Left colon (tissue), 2 donors: ENCODE measurements at regions not wholly inside any gene's neighbourhood (a gene's known extent, or its start where the extent isn't known, plus 50 kb on each side); places are given as distances from the start of the nearest gene placed in this dataset.
A peak's percentile ranks its signal among the peaks of the same experiment; 100 is the strongest.
"Not testable (repeated sequence)": the region's sequence is repeated elsewhere in the genome, so short reads cannot be mapped to it uniquely, and the experiment has no call there.

Experiments
- ATAC-seq: fragments of 200-7000 bp; cut with Tn5 transposase; one replicate; pipeline ENCODE4 v1.9.1; 2020; ENCODE audit warnings: mild to moderate bottlenecking, moderate library complexity
- DNase-seq, 2 donors: peaks; one replicate each; pipeline ENCODE4 v3.0.0-alpha.2; 2020
- intact Hi-C, 2 donors: fragments of 100-400 bp; cut with DNase I in 1 of 2; cut with micrococcal nuclease in 1 of 2; formaldehyde crosslinking; loops; one replicate each; pipeline versions ENCODE4 v1.11.2 to v1.14.0; 2022; cut with DNase I, micrococcal nuclease
- donor health status: DM: no; HTN: no; CAD: no.
- donor health status: DM: yes; HTN: yes; CAD: no.

DNA sequence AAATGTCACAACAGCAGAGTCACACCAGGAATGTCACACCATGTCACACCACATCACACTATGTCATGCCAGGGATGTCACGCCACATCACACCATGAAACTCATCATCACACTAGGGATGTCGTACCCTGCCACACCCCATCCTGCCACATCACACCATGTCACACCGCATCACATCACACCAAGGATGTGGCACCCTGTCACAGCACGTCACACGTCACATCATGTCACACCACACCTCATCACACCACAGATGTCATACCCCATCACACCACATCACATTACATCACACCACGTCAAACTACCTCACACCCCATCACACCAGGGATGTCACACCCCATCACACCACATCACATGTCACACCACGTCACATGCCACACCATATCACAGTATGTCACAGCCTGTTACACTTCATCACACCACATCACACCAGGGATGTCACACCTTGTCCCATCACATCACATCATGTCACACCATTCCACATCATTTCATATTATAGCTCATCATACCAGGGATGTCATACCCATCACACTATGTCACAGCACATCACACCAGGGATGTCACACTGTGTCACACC is 90.9 kb downstream of the TMEM121 start:
- intact Hi-C loops: no loop called here
- ATAC-seq (no peak), DNase-seq (no peak)

DNA sequence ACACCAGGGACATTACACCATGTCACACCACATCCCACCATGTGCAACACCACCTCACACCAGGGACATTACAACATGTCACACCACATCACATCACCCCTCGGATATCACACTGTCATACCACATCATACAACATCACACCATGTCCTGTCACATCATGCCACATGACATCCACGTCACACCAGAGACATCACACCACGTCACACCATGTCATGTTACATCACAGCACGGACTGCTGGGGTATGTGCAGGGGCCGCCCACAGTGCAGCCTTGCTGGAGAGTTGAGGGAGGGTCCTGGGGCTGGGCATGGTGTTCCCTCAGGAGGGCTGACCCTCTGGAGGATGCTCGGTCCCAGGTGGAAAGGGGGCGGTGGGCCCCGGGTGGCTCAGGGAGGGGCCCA is 91.4 kb downstream of the TMEM121 start:
- intact Hi-C loops, ATAC-seq, DNase-seq: not testable (repeated sequence)

DNA sequence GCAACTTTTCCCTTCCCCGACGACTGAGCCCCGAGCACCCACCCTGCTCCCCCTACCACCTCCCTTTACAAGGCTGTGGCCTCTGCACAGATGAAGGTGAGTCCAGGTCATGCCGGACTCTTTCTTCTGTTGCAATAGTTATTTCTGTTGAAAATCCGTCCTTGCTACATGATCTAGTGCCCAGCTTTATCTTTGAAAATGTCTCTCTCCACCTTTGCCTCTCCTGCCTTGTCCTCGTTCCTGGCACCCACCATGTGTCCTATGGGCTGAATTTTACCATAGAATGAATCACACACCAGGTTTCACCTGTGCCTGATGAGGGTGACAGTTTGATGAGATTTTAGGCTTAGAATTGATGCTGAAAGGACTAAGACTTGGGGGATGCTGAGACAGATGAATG is 92.9 kb downstream of the TMEM121 start:
- ATAC-seq, DNase-seq, intact Hi-C loops: not testable (repeated sequence)

- intact Hi-C loops, ATAC-seq, DNase-seq: not testable (repeated sequence)
Measured at GRCh38 chr14:105620178-105620864, 93.9 kb downstream of the TMEM121 start.

DNA sequence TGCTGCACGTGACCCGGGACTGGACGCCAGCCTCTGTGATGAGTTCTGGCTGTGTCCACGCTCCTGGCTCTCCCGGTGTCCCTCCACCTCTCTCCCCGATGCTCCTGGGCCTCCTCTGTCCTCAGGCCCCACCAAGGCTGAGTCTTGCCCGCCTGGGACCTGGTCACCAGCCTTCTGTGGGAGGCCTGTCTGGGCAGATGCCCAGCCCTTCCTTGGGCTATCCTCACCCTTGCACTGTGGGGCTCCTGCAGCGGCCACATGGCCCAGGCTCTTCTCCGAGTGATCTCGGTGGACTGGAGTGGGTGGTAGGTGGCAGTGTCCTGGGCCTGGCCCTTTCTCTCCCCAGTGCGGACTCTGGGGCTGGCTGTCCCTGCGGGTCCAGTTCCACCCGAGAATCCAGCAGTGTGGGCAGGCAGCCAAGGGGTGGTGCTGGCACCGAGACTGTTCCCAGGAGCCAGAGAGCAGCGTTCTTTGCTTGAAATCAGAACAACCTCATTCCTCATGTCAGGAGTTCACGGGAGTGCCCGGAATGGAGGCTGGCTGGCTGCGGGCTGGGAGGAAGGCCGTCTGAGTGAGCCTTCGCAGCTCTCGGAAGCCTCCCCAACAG is 94.6 kb downstream of the TMEM121 start:
- DNase-seq: peak in 1 of 2 donors; percentile 3
- ATAC-seq: not testable (repeated sequence)

DNA sequence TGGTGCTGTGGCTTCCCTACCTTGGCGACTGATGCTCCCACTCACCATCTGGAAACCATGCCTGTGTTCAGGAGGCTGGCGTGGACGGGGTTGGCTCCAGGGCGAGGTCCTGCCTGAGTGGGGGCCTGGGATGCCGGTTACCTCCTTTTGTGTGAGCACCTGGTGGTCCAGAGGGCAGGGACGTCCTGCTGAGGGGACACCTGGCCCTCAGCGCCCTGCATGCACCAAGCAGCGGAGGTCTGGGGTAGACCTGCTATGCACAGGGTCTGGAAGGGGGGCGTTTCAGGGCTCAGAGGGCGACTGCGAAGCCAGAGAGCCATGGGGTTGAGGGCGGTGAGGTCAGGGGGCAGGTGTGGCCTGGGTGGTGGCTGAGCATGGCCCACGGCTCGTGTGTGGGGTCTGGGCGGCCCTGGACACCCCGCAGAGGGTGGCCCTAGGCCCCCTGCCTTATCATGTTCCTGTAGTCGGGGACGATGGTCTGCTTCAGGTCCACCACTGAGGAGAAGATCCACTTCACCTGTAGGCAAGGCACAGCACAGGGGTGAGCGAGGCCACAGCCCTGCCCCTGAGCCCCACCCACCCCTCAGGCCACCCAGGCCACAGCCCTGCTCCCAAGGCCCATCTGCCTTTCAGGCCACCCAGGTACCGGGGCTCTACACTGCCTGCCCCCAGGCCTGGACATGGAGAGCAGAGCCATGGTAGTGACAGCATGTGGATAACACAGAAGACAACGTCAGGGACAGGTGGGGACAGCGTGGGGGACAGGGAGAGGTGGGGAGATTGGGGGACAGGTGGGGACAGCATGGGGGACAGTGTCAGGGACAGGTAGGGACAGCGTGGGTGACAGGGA is 95.3 kb downstream of the TMEM121 start:
- DNase-seq: peak in 1 of 2 donors; percentile 1
- intact Hi-C loops, ATAC-seq: not testable (repeated sequence)

More for the DNA sequence above, 94.6 kb downstream of the TMEM121 start:
- intact Hi-C loops: not testable (repeated sequence)

DNA sequence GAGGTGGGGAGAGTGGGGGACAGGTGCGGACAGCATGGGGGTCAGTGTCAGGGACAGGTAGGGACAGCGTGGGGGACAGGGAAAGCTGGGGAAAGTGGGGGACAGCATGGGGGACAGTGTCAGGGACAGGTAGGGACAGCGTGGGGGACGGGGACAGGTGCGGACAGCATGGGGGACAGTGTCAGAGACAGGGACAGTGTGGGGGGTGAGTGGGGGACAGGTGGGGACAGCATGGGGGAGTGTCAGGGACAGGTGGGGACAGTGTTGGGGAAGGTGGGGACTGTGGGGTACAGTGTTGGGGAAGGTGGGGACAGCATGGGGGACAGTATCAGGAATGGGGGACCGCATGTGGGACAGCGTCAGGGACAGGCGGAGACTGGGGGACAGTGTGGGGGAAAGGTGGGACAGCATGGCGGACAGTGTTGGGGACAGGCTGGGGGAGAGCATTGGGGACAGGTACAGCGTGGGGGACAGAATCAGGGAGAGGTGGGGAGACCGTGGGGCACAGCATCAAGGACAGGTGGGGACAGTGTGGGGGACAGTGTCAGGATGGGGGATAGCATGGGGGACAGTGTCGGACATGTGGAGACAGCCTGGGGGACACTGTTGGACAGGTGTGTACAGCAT is 96.1 kb downstream of the TMEM121 start:
- DNase-seq (peak in 1 of 2 donors; percentile 0), ATAC-seq (no peak)
- intact Hi-C loops: no loop called here

DNA sequence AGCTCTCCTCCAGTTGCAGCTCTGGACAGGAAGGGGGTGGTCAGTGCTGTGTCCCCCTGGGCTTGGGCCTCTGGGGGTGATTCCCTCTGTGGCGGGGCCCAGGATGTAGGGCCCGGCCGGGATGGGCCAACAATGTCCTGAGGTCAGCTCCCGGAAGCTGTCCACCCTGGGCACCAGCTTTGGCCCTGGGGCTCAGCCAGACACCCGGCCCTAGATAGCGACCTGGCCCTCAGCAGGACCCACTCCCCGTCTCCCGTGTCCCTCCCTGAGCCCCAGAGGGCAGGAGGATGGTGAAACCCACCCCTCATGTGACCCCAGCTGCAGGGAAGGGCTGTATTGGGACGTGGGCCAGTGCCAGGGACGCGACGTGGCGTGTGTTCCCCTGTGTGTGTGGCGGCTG is 96.8 kb downstream of the TMEM121 start:
- intact Hi-C loops, ATAC-seq: not testable (repeated sequence)
- DNase-seq: peak in 1 of 2 donors; percentile 0

DNA sequence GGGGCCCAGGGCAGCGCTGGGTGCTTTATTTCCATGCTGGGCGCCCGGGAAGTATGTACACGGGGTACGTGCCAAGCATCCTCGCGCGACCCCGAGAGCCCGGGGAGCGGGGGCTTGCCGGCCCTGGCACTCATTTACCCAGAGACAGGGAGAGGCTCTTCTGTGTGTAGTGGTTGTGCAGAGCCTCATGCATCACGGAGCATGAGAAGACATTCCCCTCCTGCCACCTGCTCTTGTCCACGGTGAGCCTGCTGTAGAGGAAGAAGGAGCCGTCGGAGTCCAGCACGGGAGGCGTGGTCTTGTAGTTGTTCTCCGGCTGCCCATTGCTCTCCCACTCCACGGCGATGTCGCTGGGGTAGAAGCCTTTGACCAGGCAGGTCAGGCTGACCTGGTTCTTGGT is 98.0 kb downstream of the TMEM121 start:
- peak in 1 of 2 donors; percentile 1 for DNase-seq
- intact Hi-C loops, ATAC-seq: not testable (repeated sequence)

DNA sequence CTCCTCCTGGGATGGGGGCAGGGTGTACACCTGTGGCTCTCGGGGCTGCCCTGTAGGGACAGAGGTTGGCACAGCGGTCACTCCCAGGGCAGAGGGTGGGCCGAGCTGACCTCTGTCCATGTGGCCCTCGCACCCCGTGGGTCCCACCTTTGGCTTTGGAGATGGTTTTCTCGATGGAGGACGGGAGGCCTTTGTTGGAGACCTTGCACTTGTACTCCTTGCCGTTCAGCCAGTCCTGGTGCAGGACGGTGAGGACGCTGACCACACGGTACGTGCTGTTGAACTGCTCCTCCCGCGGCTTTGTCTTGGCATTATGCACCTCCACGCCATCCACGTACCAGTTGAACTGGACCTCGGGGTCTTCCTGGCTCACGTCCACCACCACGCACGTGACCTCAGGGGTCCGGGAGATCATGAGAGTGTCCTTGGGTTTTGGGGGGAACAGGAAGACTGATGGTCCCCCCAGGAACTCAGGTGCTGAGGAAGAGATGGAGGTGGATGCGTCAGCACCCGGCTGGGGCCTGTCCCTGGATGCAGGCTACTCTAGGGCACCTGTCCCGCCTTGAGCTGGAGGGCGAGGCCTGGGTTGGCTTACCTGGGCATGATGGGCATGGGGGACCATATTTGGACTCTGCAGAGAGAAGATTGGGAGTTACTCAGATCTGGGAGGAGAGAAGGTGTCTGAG is 98.5 kb downstream of the TMEM121 start:
- DNase-seq, ATAC-seq, intact Hi-C loops: not testable (repeated sequence)

- ATAC-seq, DNase-seq, intact Hi-C loops: not testable (repeated sequence)
Measured at GRCh38 chr14:105625448-105625847, 99.1 kb downstream of the TMEM121 start.

DNA sequence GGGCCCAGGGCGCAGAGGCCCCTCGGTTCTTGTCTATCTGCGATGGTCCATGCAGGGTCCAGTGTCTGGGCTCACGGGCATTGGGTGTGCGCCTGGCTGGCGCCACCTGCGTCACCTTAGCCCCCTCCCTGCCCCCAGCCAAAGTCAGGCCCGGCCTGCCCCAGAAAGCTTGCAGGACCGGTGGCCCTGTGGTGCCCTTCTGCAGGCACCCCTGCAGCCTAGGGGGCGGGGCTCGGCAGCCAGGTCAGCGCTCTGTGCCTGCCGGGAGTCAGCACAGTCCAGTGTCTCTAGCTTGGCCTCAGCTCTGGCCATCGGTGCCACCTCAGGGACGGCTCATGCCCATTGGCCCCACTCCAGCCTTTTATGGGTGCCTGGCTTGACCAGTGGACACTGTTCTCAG is 99.7 kb downstream of the TMEM121 start:
- ATAC-seq, intact Hi-C loops: not testable (repeated sequence)
- DNase-seq: peak in 1 of 2 donors; percentile 1

GRCh38 chr14:105626651-105627050 is 100.3 kb downstream of the TMEM121 start:
- DNase-seq, intact Hi-C loops, ATAC-seq: not testable (repeated sequence)

GRCh38 chr14:105627287-105627686 is 100.9 kb downstream of the TMEM121 start:
- ATAC-seq, DNase-seq, intact Hi-C loops: not testable (repeated sequence)

DNA sequence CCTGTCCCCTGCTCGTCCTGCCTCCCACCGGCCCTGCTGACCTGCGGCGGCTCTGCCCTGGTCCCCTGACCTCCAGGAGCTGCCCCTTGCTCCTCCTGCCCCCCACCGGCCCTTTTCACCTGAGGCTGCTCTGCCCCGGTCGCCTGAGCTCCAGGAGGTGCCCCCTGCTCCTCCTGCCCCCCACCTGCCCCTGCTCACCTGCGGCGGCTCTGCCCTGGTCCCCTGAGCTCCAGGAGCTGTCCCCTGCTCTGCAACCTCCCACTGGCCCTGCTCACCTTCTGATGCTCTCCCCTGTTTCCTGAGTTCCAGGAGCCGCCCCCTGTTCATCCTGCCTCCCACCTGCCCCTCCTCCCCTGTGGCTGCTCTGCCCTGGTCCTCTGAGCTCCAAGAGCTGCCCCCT is 101.3 kb downstream of the TMEM121 start:
- intact Hi-C loops: no loop called here
- DNase-seq: peak in 1 of 2 donors; percentile 0
- no peak for ATAC-seq

- peak in 1 of 2 donors; percentile 0 for DNase-seq
- ATAC-seq, intact Hi-C loops: not testable (repeated sequence)
Measured at GRCh38 chr14:105628126-105628525, 101.7 kb downstream of the TMEM121 start.

- intact Hi-C loops, ATAC-seq, DNase-seq: not testable (repeated sequence)
Measured at GRCh38 chr14:105628531-105629067, 102.2 kb downstream of the TMEM121 start.
